Natural killer cell (primary cell): ENCODE measurements at regions not wholly inside any gene's neighbourhood (a gene's known extent, or its start where the extent isn't known, plus 50 kb on each side); places are given as distances from the start of the nearest gene placed in this dataset.

ENCODE experiments used
- ATAC-seq, 3 donors: fragments of 150-1000 bp in 2 of 3; fragments of 200-7000 bp in 1 of 3; cut with Tn5 transposase; 1 replicate in 1 of 3; 2 replicates in 2 of 3; pipeline ENCODE4 v1.10.0; 2021; ENCODE audit warnings: mild to moderate bottlenecking in 2 of 3, moderate library complexity in 2 of 3
- DNase-seq, 2 donors: peaks; one replicate each; pipeline versions ENCODE4 v3.0.0 to v3.0.0-alpha.2; 2013 to 2021; ENCODE audit warnings: mixed read lengths in 1 of 2
- H3K27ac ChIP-seq: one replicate; pipeline ENCODE4 v1.5.1; 2013; ENCODE audit warnings: mild to moderate bottlenecking, low read length
- H3K27me3 ChIP-seq: one replicate; pipeline ENCODE4 v1.6.1; 2013; ENCODE audit warnings: low read length; ENCODE audit not compliant: control insufficient read depth, insufficient read depth
- H3K36me3 ChIP-seq: one replicate; pipeline ENCODE4 v1.6.1; 2013; ENCODE audit warnings: low read length; ENCODE audit not compliant: control insufficient read depth, insufficient read depth
- H3K4me1 ChIP-seq: one replicate; pipeline ENCODE4 v1.6.1; 2013; ENCODE audit warnings: low read length; ENCODE audit not compliant: control insufficient read depth, insufficient read depth
- H3K4me3 ChIP-seq: one replicate; pipeline ENCODE4 v1.5.1; 2013; ENCODE audit warnings: low read length
- H3K9me3 ChIP-seq: one replicate; pipeline ENCODE4 v1.6.1; 2013; ENCODE audit warnings: low read length; ENCODE audit not compliant: control insufficient read depth, insufficient read depth
- H3K27ac Mint-ChIP-seq, 2 donors: one replicate each; pipeline ENCODE4 v1.8.0; 2022; ENCODE audit warnings: mild to moderate bottlenecking in 2 of 2, mixed read lengths in 2 of 2, moderate library complexity in 1 of 2
- H3K27me3 Mint-ChIP-seq, 2 donors: one replicate each; pipeline ENCODE4 v1.8.0; 2022; ENCODE audit warnings: low read depth in 2 of 2, mixed read lengths in 2 of 2
- H3K36me3 Mint-ChIP-seq: one replicate; pipeline ENCODE4 v1.8.0; 2022; ENCODE audit warnings: mixed read lengths
- H3K4me1 Mint-ChIP-seq, 2 donors: one replicate each; pipeline ENCODE4 v1.8.0; 2022; ENCODE audit warnings: mixed read lengths in 2 of 2
- H3K4me3 Mint-ChIP-seq: one replicate; pipeline ENCODE4 v1.8.0; 2022; ENCODE audit warnings: mild to moderate bottlenecking, moderate library complexity, mixed read lengths
- H3K9me3 Mint-ChIP-seq, 2 donors: one replicate each; pipeline ENCODE4 v1.8.0; 2022; ENCODE audit warnings: mixed read lengths in 2 of 2
- CTCF ChIP-seq: fragments of 200-600 bp; IDR thresholded peaks from one replicate; pipeline ENCODE4 v1.8.0; 2022; ENCODE audit warnings: antibody characterized with exemption
- WGBS: methylation state at CpG from one replicate; pipeline ENCODE4 v1.1.7; 2013; ENCODE audit warnings: missing lambda C conversion rate; ENCODE audit not compliant: insufficient coverage; 5-methylcytosine and 5-hydroxymethylcytosine counted together
- intact Hi-C: fragments of 100-400 bp; cut with micrococcal nuclease; formaldehyde crosslinking; loops from one replicate; pipeline ENCODE4 v1.14.2; 2022

- Histone ChIP-seq H3K36me3 (no peaks in the 10 kb centered on the region), H3K27ac (no peak overlapping the region), H3K9me3 (no peaks in the 10 kb centered on the region), H3K4me3 (no peak overlapping the region), H3K27me3 (no peaks in the 10 kb centered on the region), H3K4me1 (peaks cover 18% of the 10 kb centered on the region)
- Mint-ChIP-seq H3K36me3 (peaks cover 6% of the 10 kb centered on the region), H3K27ac (peak overlapping the region; percentile 17 to 37), H3K9me3 (peaks cover 0 to 4% of the 10 kb centered on the region in 2 donors), H3K27me3 (no peaks in the 10 kb centered on the region), H3K4me3 (peak overlapping the region; percentile 49), H3K4me1 (peaks cover 33 to 37% of the 10 kb centered on the region in 2 donors)
- DNase-seq (peak in 1 of 2 donors; percentile 13), ATAC-seq (peak; percentile 34 to 85 (median 55))
- WGBS, result 41% methylated on average over 6 of the region's 6 CpGs
- intact Hi-C loops, result no loop called here
- TF ChIP-seq CTCF, result no peak
Observed at GRCh38 chr16:79497606-79498350, 102.8 kb downstream of the MAF start.

- H3K4me3 Mint-ChIP-seq, result no peak overlapping the region
- WGBS, result 89% methylated on average over 2 of the region's 2 CpGs
- intact Hi-C loops, result no loop called here
Observed at GRCh38 chr16:79493911-79494310, 106.6 kb downstream of the MAF start.

GRCh38 chr16:79492036-79492435 is 108.5 kb downstream of the MAF start:
- Histone ChIP-seq H3K27ac (no peak overlapping the region), H3K9me3 (no peaks in the 10 kb centered on the region), H3K36me3 (no peaks in the 10 kb centered on the region), H3K4me1 (no peaks in the 10 kb centered on the region), H3K27me3 (no peaks in the 10 kb centered on the region), H3K4me3 (no peak overlapping the region)
- DNase-seq (no peak), ATAC-seq (no peak)
- H3K27ac Mint-ChIP-seq, result no peak overlapping the region
- no peak for TF ChIP-seq CTCF
- H3K9me3 Mint-ChIP-seq, result peaks cover 0 to 4% of the 10 kb centered on the region in 2 donors
- H3K4me3 Mint-ChIP-seq, result no peak overlapping the region
- 76% methylated on average over 10 of the region's 10 CpGs for WGBS
- H3K36me3 Mint-ChIP-seq, result peaks cover 6% of the 10 kb centered on the region
- peaks cover 7 to 13% of the 10 kb centered on the region in 2 donors for H3K27me3 Mint-ChIP-seq
- peaks cover 13 to 24% of the 10 kb centered on the region in 2 donors for H3K4me1 Mint-ChIP-seq
- intact Hi-C loops, result no loop called here

More at GRCh38 chr16:79493911-79494310, 106.6 kb downstream of the MAF start:
- TF ChIP-seq CTCF, result no peak
- Mint-ChIP-seq H3K27ac (no peak overlapping the region), H3K27me3 (peaks cover 7 to 12% of the 10 kb centered on the region in 2 donors), H3K36me3 (peaks cover 6% of the 10 kb centered on the region), H3K9me3 (peaks cover 0 to 4% of the 10 kb centered on the region in 2 donors), H3K4me1 (peaks cover 31 to 43% of the 10 kb centered on the region in 2 donors)
- ATAC-seq (no peak), DNase-seq (no peak)
- Histone ChIP-seq H3K4me1 (peaks cover 14% of the 10 kb centered on the region), H3K4me3 (no peak overlapping the region), H3K9me3 (no peaks in the 10 kb centered on the region), H3K27me3 (no peaks in the 10 kb centered on the region), H3K36me3 (no peaks in the 10 kb centered on the region), H3K27ac (no peak overlapping the region)

GRCh38 chr16:79485020-79485419 is 115.5 kb downstream of the MAF start:
- Mint-ChIP-seq H3K9me3 (peaks cover 0 to 4% of the 10 kb centered on the region in 2 donors), H3K4me3 (no peak overlapping the region), H3K27me3 (peaks cover 21 to 28% of the 10 kb centered on the region in 2 donors), H3K4me1 (peaks cover 10 to 19% of the 10 kb centered on the region in 2 donors), H3K27ac (no peak overlapping the region), H3K36me3 (no peaks in the 10 kb centered on the region)
- intact Hi-C loops, result no loop called here
- Histone ChIP-seq H3K27ac (no peak overlapping the region), H3K4me1 (peaks cover 6% of the 10 kb centered on the region), H3K9me3 (no peaks in the 10 kb centered on the region), H3K4me3 (no peak overlapping the region), H3K27me3 (no peaks in the 10 kb centered on the region), H3K36me3 (no peaks in the 10 kb centered on the region)
- WGBS, result 67% methylated on average over 1 of the region's 3 CpGs
- ATAC-seq, result no peak
- DNase-seq, result no peak
- no peak for TF ChIP-seq CTCF
